Calu3 (cell line): ENCODE measurements at regions not wholly inside any gene's neighbourhood (a gene's known extent, or its start where the extent isn't known, plus 50 kb on each side); places are given as distances from the start of the nearest gene placed in this dataset.

Experiments
- BruUV-seq: library from RNA; stranded (reverse); fragments of 400-500 nt; replicated peaks from 2 replicates; lab custom pipeline; 2021; lab: Mats Ljungman, UMichigan
- CTCF ChIA-PET: fragments of 300-600 bp; sonication (Branson Sonifier 250); formaldehyde crosslinking; loops from one replicate; lab custom pipeline; 2022; ENCODE audit warnings: antibody characterized with exemption; lab: Charles Lee
- DNase-seq: peaks from one replicate; pipeline ENCODE4 v3.0.0; 2022
- H3K27ac Mint-ChIP-seq: one replicate; pipeline ENCODE4 v1.8.0; 2022; ENCODE audit warnings: mixed read lengths; ENCODE audit not compliant: unreplicated experiment
- H3K27me3 Mint-ChIP-seq: one replicate; pipeline ENCODE4 v1.8.0; 2022; ENCODE audit warnings: mixed read lengths; ENCODE audit not compliant: unreplicated experiment
- H3K36me3 Mint-ChIP-seq: one replicate; pipeline ENCODE4 v1.8.0; 2022; ENCODE audit warnings: mild to moderate bottlenecking, moderate library complexity, mixed read lengths; ENCODE audit not compliant: insufficient read depth, unreplicated experiment
- H3K4me1 Mint-ChIP-seq: one replicate; pipeline ENCODE4 v1.8.0; 2022; ENCODE audit warnings: mild to moderate bottlenecking, low read depth, mixed read lengths; ENCODE audit not compliant: unreplicated experiment
- H3K4me3 Mint-ChIP-seq: one replicate; pipeline ENCODE4 v1.8.0; 2022; ENCODE audit warnings: mild to moderate bottlenecking, low read depth, moderate library complexity, mixed read lengths; ENCODE audit not compliant: unreplicated experiment
- H3K9me3 Mint-ChIP-seq: one replicate; pipeline ENCODE4 v1.8.0; 2022; ENCODE audit warnings: low read depth, mixed read lengths; ENCODE audit not compliant: unreplicated experiment
- intact Hi-C: fragments of 100-400 bp; cut with micrococcal nuclease; formaldehyde crosslinking; loops from one replicate; pipeline ENCODE4 v1.10.0; 2022; ENCODE audit not compliant: unreplicated experiment
- TF ChIP-seq, protein P1 (sequence below): fragments of 200-600 bp; IDR thresholded peaks from one replicate; pipeline ENCODE4 v1.8.0; 2022; ENCODE audit warnings: antibody characterized with exemption; ENCODE audit not compliant: unreplicated experiment

GRCh38 chr3:157649511-157649910 is 146.3 kb upstream of the VEPH1 start:
- no peak for DNase-seq
- Mint-ChIP-seq H3K27me3 (peaks cover 35% of the 10 kb centered on the region), H3K9me3 (no peaks in the 10 kb centered on the region), H3K27ac (no peak overlapping the region), H3K4me3 (no peak overlapping the region), H3K36me3 (no peaks in the 10 kb centered on the region), H3K4me1 (no peaks in the 10 kb centered on the region)
- CTCF ChIA-PET, result no interaction called here
- no TSS peak for BruUV-seq
- TF ChIP-seq, protein P1, sequence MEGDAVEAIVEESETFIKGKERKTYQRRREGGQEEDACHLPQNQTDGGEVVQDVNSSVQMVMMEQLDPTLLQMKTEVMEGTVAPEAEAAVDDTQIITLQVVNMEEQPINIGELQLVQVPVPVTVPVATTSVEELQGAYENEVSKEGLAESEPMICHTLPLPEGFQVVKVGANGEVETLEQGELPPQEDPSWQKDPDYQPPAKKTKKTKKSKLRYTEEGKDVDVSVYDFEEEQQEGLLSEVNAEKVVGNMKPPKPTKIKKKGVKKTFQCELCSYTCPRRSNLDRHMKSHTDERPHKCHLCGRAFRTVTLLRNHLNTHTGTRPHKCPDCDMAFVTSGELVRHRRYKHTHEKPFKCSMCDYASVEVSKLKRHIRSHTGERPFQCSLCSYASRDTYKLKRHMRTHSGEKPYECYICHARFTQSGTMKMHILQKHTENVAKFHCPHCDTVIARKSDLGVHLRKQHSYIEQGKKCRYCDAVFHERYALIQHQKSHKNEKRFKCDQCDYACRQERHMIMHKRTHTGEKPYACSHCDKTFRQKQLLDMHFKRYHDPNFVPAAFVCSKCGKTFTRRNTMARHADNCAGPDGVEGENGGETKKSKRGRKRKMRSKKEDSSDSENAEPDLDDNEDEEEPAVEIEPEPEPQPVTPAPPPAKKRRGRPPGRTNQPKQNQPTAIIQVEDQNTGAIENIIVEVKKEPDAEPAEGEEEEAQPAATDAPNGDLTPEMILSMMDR, result no peak
- intact Hi-C loops, result no loop called here

DNA sequence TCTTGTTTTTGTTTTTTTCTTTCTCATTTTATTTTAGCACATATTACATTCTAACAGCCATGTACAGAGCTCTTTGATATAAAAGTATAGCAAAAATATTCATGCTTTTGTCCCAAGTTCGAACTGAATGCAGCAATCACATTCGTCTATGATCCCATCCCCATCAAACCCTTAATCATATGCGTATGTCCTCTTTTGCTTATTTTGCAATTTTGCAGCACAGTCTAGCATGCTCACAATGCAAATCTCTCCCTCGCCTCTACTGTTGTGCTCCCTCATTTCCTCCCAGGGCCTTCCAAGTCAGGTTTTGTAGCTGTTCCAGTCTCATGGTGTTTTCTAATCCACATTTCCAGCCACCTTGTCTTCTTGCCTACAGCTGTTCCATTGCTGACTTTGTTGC is 144.6 kb upstream of the VEPH1 start:
- peaks cover 52% of the 10 kb centered on the region for H3K27me3 Mint-ChIP-seq
- no peaks in the 10 kb centered on the region for H3K9me3 Mint-ChIP-seq
- no peak for DNase-seq
- TF ChIP-seq, protein P1, result no peak
- H3K4me3 Mint-ChIP-seq, result no peak overlapping the region
- no peak overlapping the region for H3K27ac Mint-ChIP-seq
- H3K4me1 Mint-ChIP-seq, result no peaks in the 10 kb centered on the region
- no TSS peak for BruUV-seq
- no peaks in the 10 kb centered on the region for H3K36me3 Mint-ChIP-seq
- CTCF ChIA-PET, result no interaction called here
- intact Hi-C loops, result no loop called here

DNA sequence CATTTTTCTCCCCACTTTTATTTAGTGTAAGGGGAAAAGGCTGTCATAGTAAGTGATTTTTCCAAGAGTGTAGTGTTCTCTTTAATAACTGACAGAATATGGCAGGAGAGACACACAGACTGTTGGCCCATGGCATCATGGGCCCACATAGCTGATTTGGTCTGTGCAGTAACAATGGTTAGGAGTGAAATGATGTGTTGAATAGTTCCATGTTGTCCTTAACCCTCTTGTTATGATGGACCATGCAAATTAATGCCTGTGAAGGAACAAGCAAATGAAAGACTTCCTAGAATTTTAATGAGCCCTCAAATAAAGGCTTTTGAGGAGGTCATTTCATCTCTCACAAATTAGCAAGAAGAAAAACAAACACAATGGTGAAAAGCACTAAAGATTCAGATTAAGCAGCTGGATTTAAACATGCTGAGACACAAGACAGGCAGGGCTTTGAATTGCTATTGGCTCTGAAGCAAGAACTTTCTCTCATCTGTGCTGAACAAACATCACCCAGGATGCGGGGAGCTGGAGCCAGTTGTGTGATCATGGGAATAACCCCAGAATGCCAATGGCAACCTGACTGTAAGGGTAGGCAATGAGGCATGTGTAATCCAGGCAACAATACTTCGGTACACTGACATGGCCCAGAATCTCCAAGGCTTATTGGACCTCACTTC is 136.7 kb upstream of the VEPH1 start:
- BruUV-seq, result no TSS peak
- Mint-ChIP-seq H3K4me3 (no peak overlapping the region), H3K27me3 (peaks cover 46% of the 10 kb centered on the region), H3K27ac (no peak overlapping the region), H3K9me3 (peaks cover 13% of the 10 kb centered on the region), H3K4me1 (no peaks in the 10 kb centered on the region), H3K36me3 (no peaks in the 10 kb centered on the region)
- intact Hi-C loops, result no loop called here
- DNase-seq, result no peak
- CTCF ChIA-PET, result no interaction called here
- TF ChIP-seq, protein P1, result no peak

DNA sequence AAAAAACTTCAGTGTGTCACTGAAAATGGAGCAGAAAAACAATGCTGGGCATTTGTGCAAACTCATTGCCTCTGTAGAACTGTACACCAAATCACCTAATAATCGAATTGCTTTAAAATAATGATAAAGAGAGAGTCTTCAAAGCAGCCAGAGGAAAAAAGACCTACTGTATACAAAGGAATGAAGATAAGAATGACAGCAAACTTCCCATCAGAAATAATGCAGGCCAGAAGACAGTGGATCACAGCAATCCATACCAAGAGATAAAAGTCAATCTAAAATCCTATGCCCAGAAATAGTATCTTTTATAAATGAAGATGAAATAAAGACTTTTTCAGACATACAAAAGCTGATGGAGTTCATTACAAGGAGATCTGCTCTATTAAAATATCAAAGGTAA is 134.7 kb upstream of the VEPH1 start:
- TF ChIP-seq, protein P1, result no peak
- Mint-ChIP-seq H3K4me3 (no peak overlapping the region), H3K36me3 (no peaks in the 10 kb centered on the region), H3K9me3 (peaks cover 13% of the 10 kb centered on the region), H3K4me1 (no peaks in the 10 kb centered on the region), H3K27me3 (peaks cover 32% of the 10 kb centered on the region), H3K27ac (no peak overlapping the region)
- intact Hi-C loops, result no loop called here
- CTCF ChIA-PET, result no interaction called here
- BruUV-seq, result no TSS peak
- no peak for DNase-seq
